IPS DF 4.7 (cell line): ENCODE measurements at regions not wholly inside any gene's neighbourhood (a gene's known extent, or its start where the extent isn't known, plus 50 kb on each side); places are given as distances from the start of the nearest gene placed in this dataset.

ENCODE experiments used
- DNase-seq: peaks from one replicate; pipeline ENCODE4 v3.0.0-alpha.2; 2013; ENCODE audit warnings: low spot score; ENCODE audit errors: extremely low read depth

DNA sequence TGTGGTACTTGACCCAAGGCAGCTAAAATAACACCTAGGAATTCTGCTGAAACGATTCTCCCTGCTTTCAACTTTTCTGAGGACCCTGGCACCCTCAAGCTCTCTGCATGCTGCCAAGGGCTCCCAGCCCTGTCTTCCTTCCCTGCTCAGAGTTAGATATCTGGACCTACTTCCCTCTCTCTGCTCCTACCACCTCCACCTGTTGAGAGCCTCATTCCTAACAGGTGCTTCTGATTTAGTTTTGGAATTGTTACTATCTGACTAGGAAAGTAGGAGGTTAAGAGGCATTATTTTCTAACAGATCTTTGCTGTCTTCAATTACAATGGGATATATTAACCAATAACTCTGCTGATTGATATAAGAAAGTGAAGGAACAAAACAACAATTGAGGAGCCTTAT, 253.8 kb downstream of the FZD1 start:
- DNase-seq: no peak

- no peak for DNase-seq
These were observed 255.3 kb downstream of the FZD1 start for GRCh38 chr7:91519241-91520158.

- DNase-seq: no peak
These were observed 256.4 kb downstream of the FZD1 start for GRCh38 chr7:91520645-91521044.

- no peak for DNase-seq
These were observed 262.2 kb downstream of the FZD1 start for GRCh38 chr7:91526404-91526803.

DNA sequence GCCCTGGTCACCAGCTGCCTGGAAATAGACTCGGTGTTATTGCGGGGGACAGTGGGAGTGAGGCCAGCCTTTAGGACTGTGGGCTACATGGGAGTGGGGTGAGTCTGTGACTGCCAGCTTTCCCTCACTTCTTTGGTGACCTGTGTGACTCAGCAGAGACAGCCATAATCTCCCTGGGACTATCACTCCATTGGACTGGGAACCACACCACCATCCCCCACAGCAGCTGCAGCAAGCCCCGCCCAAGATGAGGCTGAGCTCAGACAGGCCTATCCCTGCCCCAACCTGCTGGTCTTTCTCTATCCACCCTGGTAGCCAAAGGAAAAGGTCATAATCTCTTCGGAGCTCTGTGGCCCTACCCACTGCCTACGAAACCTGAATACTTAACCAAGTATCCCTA, 263.2 kb downstream of the FZD1 start:
- no peak for DNase-seq

DNA sequence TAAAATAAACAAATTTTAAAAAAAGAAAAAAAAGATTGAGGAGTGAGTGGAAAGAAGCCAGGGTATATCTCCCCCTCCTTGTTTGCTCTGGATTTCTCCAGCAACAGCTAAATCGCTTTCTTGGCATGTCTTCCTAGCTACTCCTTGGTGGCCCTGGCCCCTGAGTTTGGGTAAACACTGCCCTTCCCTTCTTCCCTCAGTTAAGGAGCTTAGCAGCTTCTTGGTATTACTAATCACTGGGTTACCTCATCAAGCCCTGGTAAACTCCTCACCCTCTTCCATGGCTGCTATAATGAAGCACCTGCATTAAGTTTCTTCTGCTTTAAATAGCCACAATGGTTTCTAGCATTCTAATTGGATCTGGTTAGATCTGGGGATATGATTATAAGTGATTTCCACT, 269.8 kb downstream of the FZD1 start:
- no peak for DNase-seq

- no peak for DNase-seq
These were observed 273.3 kb downstream of the FZD1 start for GRCh38 chr7:91537260-91538152.

DNA sequence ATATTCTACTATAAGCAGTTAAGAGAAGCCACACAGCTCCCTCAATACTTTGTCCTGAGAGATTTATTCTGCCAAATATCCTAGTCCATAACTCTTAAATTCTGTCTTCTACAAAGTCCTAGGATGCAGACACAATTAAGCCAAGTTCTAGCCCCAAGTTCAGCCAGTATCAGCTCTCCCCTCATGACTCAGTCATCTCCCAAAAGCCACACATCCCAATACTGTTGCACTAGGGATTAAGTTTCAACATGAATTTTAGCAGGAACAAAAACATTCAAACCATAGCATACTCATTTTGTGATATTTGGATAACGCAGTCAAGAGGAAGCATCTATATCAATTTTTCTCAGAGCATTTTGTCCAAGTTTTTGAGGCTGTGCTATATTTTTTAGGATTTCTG, 277.4 kb downstream of the FZD1 start:
- no peak for DNase-seq

GRCh38 chr7:91543646-91544045, 279.4 kb downstream of the FZD1 start:
- no peak for DNase-seq

GRCh38 chr7:91549878-91550277, 285.6 kb downstream of the FZD1 start:
- DNase-seq: no peak

DNA sequence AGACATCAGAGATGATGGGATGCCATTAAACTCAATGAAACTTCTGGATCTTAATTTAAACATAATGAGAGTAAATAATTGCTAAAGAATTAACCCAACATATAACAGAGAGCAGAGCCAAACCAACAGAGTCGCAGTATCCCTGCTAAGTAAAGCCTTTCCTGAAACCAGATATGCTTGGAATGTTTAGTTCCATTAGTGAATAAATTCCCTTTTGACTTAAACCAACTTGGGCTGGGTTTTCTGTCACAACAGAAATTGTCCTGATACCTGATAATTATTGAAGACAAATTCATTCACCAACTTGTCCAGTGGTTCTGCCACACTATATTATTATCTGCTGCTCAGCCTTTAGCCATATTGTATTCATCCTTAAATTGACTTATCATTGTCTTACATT, 286.7 kb downstream of the FZD1 start:
- no peak for DNase-seq

DNA sequence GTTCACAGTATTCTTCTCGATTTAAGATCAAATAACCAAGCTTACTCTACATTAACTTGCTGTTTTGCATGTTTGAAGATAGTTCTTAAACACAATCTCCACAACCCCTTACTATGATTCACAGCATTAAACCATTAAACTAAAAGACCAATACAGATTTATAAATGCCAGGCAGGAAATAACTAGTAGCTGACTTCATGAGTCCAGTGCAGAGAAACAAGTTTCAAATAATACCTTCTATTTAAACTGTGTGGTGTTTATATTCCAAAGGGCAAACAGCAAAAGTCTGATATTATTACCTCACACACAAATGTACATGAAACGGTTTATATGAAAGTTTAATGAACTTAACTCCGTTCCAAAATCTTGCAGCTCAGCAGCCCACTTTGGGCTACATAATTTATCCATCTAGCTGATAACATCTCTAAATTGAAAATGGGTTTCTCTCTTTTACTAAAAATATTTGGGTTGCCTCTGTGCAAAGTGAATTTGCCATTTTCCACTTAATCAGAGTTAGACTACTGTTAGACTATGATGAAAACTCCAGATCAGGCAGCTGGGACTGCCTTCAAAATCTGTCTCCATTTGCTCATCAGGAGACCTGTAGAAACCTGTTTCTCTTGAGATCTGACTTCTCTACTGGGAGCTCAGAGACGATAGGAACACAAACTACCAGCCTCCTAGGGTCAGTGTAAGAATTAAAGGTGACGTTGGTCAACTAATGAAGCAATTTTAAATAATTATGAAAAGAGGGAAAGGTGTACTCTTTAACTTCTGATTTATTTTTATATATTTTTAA, 287.3 kb downstream of the FZD1 start:
- DNase-seq: no peak

DNA sequence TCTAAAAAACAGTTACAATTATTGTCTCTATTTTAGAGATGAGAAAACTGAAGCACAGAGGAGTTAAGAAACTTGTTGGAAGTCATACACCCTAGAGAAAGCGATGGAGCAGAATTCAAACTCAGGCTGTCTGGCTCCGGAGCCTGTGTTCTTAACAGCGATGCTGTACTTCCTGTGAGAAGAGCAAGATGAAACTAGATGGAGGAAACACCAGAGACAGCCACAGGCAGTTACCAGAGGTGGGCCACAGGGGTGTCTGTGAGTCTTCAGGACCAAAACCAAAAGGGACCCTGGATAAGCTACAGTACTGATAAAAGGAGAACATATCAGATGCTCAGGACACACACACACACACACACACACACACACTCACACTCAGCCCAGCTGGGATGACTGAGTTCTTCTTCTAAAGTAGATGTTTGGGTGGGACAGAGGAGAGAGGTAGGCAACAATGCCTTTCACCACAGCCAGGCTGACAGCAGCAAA, 289.2 kb downstream of the FZD1 start:
- no peak for DNase-seq

DNA sequence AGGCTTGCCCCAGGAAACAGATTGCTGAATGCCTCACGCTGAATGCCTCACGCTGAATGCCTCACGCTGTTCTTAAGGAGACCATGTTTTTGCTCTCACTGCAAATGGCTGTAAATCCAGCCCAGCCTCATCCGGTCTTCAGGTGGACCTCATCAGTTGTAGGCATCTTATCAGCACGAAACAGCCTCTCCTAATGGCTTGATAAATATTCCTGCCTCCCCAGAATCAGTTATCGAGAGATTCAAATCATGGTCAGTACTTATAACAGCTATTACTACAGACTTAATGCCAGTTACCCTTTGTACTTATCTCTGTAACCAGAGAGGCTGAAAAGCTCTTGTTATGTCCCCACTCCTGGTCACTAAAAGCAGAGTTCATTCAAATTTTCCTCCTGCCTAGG, 290.6 kb downstream of the FZD1 start:
- no peak for DNase-seq

DNA sequence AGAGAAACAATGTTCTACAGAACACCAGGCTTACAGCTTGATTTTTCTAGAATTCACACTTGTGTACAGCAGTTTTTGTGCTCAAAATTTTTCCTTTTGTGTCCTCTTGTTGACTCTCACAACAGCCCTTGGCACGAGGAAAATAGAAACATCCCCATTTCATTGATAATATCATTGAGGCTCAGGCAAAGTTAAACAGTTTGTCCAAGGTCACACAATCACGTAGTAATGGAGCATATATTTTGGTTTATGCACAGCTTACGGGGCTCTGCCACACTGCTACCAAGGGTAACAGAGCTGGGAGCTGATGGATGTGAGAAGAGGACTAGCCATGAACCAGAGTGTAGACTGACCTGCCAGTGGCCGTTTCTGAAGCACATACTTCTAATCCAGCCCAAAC, 292.0 kb downstream of the FZD1 start:
- no peak for DNase-seq

DNA sequence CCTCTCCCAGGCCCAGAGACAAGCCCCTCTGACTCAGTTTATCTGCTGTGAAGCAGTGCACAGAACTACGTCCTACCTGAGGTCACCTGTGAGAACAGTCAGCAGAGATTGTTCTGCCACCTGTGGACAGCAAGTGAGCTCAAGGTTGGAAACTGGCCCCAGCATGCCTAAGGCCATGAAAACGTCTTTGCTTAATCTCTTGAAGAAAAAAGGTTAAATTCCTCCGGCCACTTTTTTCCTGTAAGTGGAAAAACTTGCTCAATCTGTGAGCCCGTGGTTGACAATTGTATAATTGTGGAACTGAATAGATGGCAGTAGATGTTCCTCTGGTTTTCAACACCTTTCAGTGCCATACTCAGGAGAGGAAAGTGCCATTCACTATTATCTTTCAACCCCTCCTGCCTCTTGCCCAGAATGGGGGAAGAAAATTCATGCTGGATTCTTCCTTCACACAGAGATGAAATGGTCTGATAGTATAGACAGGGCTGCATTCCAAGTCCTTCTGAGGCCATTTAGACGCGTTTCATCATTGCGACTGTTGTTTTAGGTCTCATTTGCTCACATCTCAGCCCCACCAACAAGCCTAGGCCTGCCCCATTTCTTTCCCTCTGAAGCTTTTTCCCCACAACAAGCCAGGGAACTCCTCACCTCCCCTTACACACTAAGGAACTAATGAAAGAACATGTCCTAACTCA, 292.9 kb downstream of the FZD1 start:
- no peak for DNase-seq

GRCh38 chr7:91557789-91558404, 293.7 kb downstream of the FZD1 start:
- no peak for DNase-seq

- DNase-seq: no peak
These were observed 295.7 kb downstream of the FZD1 start for GRCh38 chr7:91559947-91560346.

DNA sequence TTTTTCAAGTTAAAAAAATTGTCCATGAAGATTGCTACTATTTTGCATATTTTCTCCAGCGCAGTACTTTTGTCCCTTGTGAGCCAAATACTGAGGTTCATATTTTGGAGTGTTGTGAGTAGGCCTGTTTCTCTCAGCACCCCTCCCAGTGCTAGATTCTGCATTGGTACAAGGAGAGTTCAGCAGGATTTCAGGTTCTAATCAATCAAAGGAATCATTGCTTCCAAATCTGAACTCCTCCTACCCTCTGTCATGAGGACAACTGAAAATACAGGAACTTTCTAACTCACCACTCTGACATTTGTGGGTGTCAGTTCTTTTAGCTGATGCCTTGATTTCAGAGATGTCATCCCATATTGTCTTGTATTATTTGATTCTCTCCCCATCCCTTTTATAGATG, 299.9 kb downstream of the FZD1 start:
- no peak for DNase-seq

DNA sequence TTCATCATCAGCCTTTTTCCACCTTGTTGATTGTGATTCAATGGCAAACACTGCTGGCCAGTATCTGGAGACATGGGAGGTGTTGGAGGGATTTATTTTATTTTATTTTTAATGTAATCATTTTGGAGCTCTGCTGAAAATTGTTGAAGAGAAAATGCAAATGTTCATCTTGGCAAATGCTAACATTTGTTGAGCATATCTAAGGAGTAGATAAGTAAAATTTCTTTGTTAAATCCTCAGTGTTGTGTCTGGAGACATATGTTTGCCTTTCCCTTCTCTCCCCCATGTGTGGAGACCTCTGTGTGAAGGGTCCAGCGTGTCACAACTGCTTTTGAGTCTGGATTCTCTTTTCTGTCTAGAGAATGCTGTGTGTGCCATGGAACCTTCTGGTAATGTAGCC, 300.3 kb downstream of the FZD1 start:
- no peak for DNase-seq
